GM23338 (cell line): ENCODE measurements at regions not wholly inside any gene's neighbourhood (a gene's known extent, or its start where the extent isn't known, plus 50 kb on each side); places are given as distances from the start of the nearest gene placed in this dataset.

Source experiments
- ATAC-seq: fragments of 200-7000 bp; cut with Tn5 transposase; 3 replicates; pipeline ENCODE4 v1.9.1; 2020
- DNase-seq: peaks from one replicate; pipeline ENCODE4 v3.0.0-alpha.2; 2015; ENCODE audit warnings: low spot score
- H2AFZ ChIP-seq: fragments of 200-600 bp; sonication (generic); 2 replicates; pipeline ENCODE4 v1.8.0; 2016; ENCODE audit warnings: antibody characterized with exemption, mild to moderate bottlenecking, moderate library complexity
- H3F3A ChIP-seq: fragments of 200-600 bp; sonication (generic); replicated peaks from 2 replicates; pipeline ENCODE4 v1.8.0; 2017; ENCODE audit warnings: antibody characterized with exemption, mixed run types, low read depth
- H3K27ac ChIP-seq: fragments of 200-600 bp; sonication (generic); 2 replicates; pipeline ENCODE4 v1.6.1; 2016; ENCODE audit warnings: low read depth
- H3K27me3 ChIP-seq: fragments of 200-600 bp; sonication (generic); 2 replicates; pipeline ENCODE4 v1.8.0; 2016; ENCODE audit warnings: mild to moderate bottlenecking, mixed run types, moderate library complexity; ENCODE audit not compliant: insufficient read depth
- H3K36me3 ChIP-seq: fragments of 200-600 bp; sonication (generic); 2 replicates; pipeline ENCODE4 v1.8.0; 2016; ENCODE audit warnings: mild to moderate bottlenecking; ENCODE audit not compliant: insufficient read depth
- H3K4me1 ChIP-seq: fragments of 200-600 bp; sonication (generic); 2 replicates; pipeline ENCODE4 v1.8.0; 2016; ENCODE audit warnings: mild to moderate bottlenecking, moderate library complexity; ENCODE audit not compliant: insufficient read depth
- H3K4me2 ChIP-seq: fragments of 200-600 bp; sonication (generic); 2 replicates; pipeline ENCODE4 v1.7.1; 2017; ENCODE audit warnings: mixed run types
- H3K4me3 ChIP-seq: fragments of 200-600 bp; sonication (generic); 2 replicates; pipeline ENCODE4 v1.6.1; 2016; ENCODE audit warnings: mixed run types
- H3K79me2 ChIP-seq: fragments of 200-600 bp; sonication (generic); replicated peaks from 2 replicates; pipeline ENCODE4 v1.8.0; 2017; ENCODE audit warnings: mild to moderate bottlenecking; ENCODE audit not compliant: insufficient read depth
- H3K9me2 ChIP-seq: fragments of 200-600 bp; sonication (generic); 2 replicates; pipeline ENCODE4 v1.8.0; 2017; ENCODE audit not compliant: insufficient read depth
- H4K20me1 ChIP-seq: fragments of 200-600 bp; sonication (generic); replicated peaks from 2 replicates; pipeline ENCODE4 v1.8.0; 2017; ENCODE audit warnings: mild to moderate bottlenecking; ENCODE audit not compliant: insufficient read depth
- H3K27ac Mint-ChIP-seq: 2 replicates; pipeline ENCODE4 v1.8.0; 2020; ENCODE audit warnings: inconsistent platforms, mild to moderate bottlenecking, moderate library complexity, mixed read lengths
- H3K27me3 Mint-ChIP-seq: 3 replicates; pipeline ENCODE4 v1.8.0; 2022; ENCODE audit warnings: low read depth, mild to moderate bottlenecking, moderate library complexity, mixed read lengths, inconsistent platforms; ENCODE audit not compliant: insufficient read depth, poor library complexity
- H3K36me3 Mint-ChIP-seq: 3 replicates; pipeline ENCODE4 v1.8.0; 2021; ENCODE audit warnings: low read depth, mild to moderate bottlenecking, inconsistent platforms, moderate library complexity, mixed read lengths
- H3K4me1 Mint-ChIP-seq: 3 replicates; pipeline ENCODE4 v1.8.0; 2020; ENCODE audit warnings: mild to moderate bottlenecking, inconsistent platforms, mixed read lengths
- H3K4me3 Mint-ChIP-seq: 3 replicates; pipeline ENCODE4 v1.8.0; 2021; ENCODE audit warnings: moderate library complexity, mild to moderate bottlenecking, inconsistent platforms, mixed read lengths
- H3K9me3 Mint-ChIP-seq: 3 replicates; pipeline ENCODE4 v1.8.0; 2020; ENCODE audit warnings: moderate library complexity, mild to moderate bottlenecking, inconsistent platforms, mixed read lengths
- CREB1 ChIP-seq: fragments of 250-450 bp; sonication (Bioruptor Pico); IDR thresholded peaks from 2 replicates; pipeline ENCODE4 v1.5.0; 2020; ENCODE audit warnings: low read depth, mild to moderate bottlenecking, moderate library complexity
- EZH2phosphoT487 ChIP-seq: fragments of 200-600 bp; sonication (generic); IDR thresholded peaks from one replicate; pipeline ENCODE4 v1.8.1; 2018; ENCODE audit warnings: antibody characterized with exemption; ENCODE audit not compliant: unreplicated experiment
- JUNB ChIP-seq: IDR thresholded peaks from one replicate; pipeline ENCODE4 v1.6.1; 2016; ENCODE audit warnings: antibody characterized with exemption; ENCODE audit not compliant: unreplicated experiment
- STAT1 ChIP-seq: IDR thresholded peaks from one replicate; pipeline ENCODE4 v1.6.1; 2016; ENCODE audit warnings: antibody characterized with exemption; ENCODE audit not compliant: unreplicated experiment
- ZNF114 ChIP-seq: fragments of 250-450 bp; sonication (Bioruptor Pico); IDR thresholded peaks from 2 replicates; pipeline ENCODE4 v1.5.0; 2020; ENCODE audit warnings: mild to moderate bottlenecking, moderate library complexity
- TF ChIP-seq, protein P1 (sequence below): IDR thresholded peaks from one replicate; pipeline ENCODE4 v1.6.1; 2018; ENCODE audit warnings: antibody characterized with exemption; ENCODE audit not compliant: unreplicated experiment
- TF ChIP-seq, protein P2 (sequence below): IDR thresholded peaks from 2 replicates; pipeline ENCODE4 v1.6.1; 2016; ENCODE audit warnings: antibody characterized with exemption
- TF ChIP-seq, protein P3 (sequence below), 2 experiments: fragments of 200-600 bp in 1 of 2; sonication (generic) in 1 of 2; conservative IDR thresholded peaks; 2 replicates each; pipeline versions ENCODE4 v1.5.1 to v1.6.1; 2016 to 2017; ENCODE audit warnings: antibody characterized with exemption in 2 of 2, low read depth in 2 of 2, mild to moderate bottlenecking in 2 of 2, moderate library complexity in 1 of 2
- TF ChIP-seq, protein P4 (sequence below): fragments of 250-450 bp; sonication (Bioruptor Pico); IDR thresholded peaks from 2 replicates; pipeline ENCODE4 v1.5.0; 2020; ENCODE audit warnings: mild to moderate bottlenecking, moderate library complexity

DNA sequence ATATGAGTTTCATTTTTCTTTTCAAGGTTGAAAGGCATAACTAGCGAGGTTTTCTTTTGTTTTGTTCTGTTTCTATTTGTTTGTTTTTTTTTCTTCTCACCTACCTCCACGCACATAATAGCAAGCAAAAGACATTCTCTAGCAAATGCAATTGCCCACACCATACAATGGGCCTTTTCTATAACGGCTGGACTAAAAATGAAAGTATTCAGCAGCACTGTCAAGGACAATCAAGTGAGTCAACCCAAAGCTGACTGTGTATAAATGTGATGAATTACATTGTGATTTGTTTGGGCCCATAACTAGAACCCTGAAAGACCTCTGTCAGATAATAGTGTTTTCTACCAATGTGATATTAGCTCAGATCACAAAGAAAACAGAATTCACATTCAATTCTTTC, 496.7 kb downstream of the RNF144B start:
- ATAC-seq, result no peak
- no peak overlapping the region for H2AFZ ChIP-seq
- no peaks in the 10 kb centered on the region for H3K27me3 ChIP-seq
- H3K36me3 ChIP-seq, result no peaks in the 10 kb centered on the region
- no peaks in the 10 kb centered on the region for H3F3A ChIP-seq
- Mint-ChIP-seq H3K27ac (no peak overlapping the region), H3K4me1 (no peaks in the 10 kb centered on the region), H3K9me3 (no peaks in the 10 kb centered on the region; the same call in 2 of the 3 replicates), H3K27me3 (no peaks in the 10 kb centered on the region), H3K36me3 (no peaks in the 10 kb centered on the region), H3K4me3 (no peak overlapping the region)
- H3K4me2 ChIP-seq, result no peak overlapping the region
- peak; percentile 11 for DNase-seq
- no peaks in the 10 kb centered on the region for H3K79me2 ChIP-seq
- H3K27ac ChIP-seq, result no peak overlapping the region
- H3K9me2 ChIP-seq, result no peaks in the 10 kb centered on the region
- no peak overlapping the region for H3K4me3 ChIP-seq
- TF ChIP-seq CREB1 (CRISPR knock-in tag), result no peak
- no peak for TF ChIP-seq JUNB
- no peak for TF ChIP-seq EZH2phosphoT487
- TF ChIP-seq, protein P1, sequence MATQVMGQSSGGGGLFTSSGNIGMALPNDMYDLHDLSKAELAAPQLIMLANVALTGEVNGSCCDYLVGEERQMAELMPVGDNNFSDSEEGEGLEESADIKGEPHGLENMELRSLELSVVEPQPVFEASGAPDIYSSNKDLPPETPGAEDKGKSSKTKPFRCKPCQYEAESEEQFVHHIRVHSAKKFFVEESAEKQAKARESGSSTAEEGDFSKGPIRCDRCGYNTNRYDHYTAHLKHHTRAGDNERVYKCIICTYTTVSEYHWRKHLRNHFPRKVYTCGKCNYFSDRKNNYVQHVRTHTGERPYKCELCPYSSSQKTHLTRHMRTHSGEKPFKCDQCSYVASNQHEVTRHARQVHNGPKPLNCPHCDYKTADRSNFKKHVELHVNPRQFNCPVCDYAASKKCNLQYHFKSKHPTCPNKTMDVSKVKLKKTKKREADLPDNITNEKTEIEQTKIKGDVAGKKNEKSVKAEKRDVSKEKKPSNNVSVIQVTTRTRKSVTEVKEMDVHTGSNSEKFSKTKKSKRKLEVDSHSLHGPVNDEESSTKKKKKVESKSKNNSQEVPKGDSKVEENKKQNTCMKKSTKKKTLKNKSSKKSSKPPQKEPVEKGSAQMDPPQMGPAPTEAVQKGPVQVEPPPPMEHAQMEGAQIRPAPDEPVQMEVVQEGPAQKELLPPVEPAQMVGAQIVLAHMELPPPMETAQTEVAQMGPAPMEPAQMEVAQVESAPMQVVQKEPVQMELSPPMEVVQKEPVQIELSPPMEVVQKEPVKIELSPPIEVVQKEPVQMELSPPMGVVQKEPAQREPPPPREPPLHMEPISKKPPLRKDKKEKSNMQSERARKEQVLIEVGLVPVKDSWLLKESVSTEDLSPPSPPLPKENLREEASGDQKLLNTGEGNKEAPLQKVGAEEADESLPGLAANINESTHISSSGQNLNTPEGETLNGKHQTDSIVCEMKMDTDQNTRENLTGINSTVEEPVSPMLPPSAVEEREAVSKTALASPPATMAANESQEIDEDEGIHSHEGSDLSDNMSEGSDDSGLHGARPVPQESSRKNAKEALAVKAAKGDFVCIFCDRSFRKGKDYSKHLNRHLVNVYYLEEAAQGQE, result no peak
- TF ChIP-seq, protein P2, sequence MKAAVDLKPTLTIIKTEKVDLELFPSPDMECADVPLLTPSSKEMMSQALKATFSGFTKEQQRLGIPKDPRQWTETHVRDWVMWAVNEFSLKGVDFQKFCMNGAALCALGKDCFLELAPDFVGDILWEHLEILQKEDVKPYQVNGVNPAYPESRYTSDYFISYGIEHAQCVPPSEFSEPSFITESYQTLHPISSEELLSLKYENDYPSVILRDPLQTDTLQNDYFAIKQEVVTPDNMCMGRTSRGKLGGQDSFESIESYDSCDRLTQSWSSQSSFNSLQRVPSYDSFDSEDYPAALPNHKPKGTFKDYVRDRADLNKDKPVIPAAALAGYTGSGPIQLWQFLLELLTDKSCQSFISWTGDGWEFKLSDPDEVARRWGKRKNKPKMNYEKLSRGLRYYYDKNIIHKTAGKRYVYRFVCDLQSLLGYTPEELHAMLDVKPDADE, result no peak
- no peak for TF ChIP-seq ZNF114 (CRISPR knock-in tag)
- TF ChIP-seq STAT1, result no peak
- TF ChIP-seq, protein P3, sequence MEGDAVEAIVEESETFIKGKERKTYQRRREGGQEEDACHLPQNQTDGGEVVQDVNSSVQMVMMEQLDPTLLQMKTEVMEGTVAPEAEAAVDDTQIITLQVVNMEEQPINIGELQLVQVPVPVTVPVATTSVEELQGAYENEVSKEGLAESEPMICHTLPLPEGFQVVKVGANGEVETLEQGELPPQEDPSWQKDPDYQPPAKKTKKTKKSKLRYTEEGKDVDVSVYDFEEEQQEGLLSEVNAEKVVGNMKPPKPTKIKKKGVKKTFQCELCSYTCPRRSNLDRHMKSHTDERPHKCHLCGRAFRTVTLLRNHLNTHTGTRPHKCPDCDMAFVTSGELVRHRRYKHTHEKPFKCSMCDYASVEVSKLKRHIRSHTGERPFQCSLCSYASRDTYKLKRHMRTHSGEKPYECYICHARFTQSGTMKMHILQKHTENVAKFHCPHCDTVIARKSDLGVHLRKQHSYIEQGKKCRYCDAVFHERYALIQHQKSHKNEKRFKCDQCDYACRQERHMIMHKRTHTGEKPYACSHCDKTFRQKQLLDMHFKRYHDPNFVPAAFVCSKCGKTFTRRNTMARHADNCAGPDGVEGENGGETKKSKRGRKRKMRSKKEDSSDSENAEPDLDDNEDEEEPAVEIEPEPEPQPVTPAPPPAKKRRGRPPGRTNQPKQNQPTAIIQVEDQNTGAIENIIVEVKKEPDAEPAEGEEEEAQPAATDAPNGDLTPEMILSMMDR (conservative IDR thresholded peaks at IDR 0.05; ENCODE audit: low read depth in 2 of 2), result no peak
- no peaks in the 10 kb centered on the region for H4K20me1 ChIP-seq
- H3K4me1 ChIP-seq, result no peaks in the 10 kb centered on the region

DNA sequence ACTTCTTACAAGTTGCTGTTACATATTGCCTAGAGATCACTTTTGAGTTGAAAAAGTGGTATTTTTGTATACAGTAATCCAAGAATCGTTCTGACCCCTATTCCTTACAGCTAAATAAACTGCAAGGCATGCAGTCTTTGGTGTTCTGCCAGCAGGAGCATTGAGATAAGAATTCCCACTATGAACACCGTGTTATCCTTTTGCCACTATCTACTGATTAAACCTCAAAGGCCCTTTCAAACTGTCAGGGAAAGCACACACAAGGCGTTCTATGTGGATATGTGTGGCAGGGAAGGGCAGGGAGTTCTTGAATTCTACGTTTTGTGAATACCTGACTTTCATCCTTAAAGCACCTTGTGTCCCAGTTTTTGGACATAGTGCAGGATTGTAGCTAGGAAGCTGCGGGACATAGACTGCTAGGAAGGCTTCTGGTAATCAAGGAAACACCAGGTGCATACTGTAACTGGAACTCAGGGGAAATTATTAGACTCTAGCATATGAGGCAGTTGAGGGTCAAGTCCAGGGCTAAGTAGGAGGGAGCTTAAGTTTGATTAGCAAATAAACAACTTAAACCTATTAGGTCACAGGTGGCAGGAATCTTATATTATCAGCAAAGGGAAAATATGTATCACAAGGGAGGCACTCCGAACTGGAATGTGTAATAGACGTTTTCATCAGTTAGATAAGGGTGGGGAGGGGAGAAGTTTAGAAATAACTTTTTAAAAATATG, 506.6 kb downstream of the RNF144B start:
- ATAC-seq (no peak), DNase-seq (no peak)
- Histone ChIP-seq H3K4me1 (no peaks in the 10 kb centered on the region), H3K36me3 (no peaks in the 10 kb centered on the region), H3K27ac (no peak overlapping the region), H4K20me1 (no peaks in the 10 kb centered on the region), H2AFZ (no peak overlapping the region), H3F3A (no peaks in the 10 kb centered on the region), H3K9me2 (no peaks in the 10 kb centered on the region), H3K4me2 (no peak overlapping the region), H3K79me2 (no peaks in the 10 kb centered on the region), H3K4me3 (no peak overlapping the region), H3K27me3 (no peaks in the 10 kb centered on the region)
- H3K27ac Mint-ChIP-seq, result no peak overlapping the region
- H3K9me3 Mint-ChIP-seq, result no peaks in the 10 kb centered on the region
- no peaks in the 10 kb centered on the region for H3K27me3 Mint-ChIP-seq
- H3K4me3 Mint-ChIP-seq, result no peak overlapping the region
- no peaks in the 10 kb centered on the region for H3K4me1 Mint-ChIP-seq
- H3K36me3 Mint-ChIP-seq, result no peaks in the 10 kb centered on the region
- TF ChIP-seq, protein P4, sequence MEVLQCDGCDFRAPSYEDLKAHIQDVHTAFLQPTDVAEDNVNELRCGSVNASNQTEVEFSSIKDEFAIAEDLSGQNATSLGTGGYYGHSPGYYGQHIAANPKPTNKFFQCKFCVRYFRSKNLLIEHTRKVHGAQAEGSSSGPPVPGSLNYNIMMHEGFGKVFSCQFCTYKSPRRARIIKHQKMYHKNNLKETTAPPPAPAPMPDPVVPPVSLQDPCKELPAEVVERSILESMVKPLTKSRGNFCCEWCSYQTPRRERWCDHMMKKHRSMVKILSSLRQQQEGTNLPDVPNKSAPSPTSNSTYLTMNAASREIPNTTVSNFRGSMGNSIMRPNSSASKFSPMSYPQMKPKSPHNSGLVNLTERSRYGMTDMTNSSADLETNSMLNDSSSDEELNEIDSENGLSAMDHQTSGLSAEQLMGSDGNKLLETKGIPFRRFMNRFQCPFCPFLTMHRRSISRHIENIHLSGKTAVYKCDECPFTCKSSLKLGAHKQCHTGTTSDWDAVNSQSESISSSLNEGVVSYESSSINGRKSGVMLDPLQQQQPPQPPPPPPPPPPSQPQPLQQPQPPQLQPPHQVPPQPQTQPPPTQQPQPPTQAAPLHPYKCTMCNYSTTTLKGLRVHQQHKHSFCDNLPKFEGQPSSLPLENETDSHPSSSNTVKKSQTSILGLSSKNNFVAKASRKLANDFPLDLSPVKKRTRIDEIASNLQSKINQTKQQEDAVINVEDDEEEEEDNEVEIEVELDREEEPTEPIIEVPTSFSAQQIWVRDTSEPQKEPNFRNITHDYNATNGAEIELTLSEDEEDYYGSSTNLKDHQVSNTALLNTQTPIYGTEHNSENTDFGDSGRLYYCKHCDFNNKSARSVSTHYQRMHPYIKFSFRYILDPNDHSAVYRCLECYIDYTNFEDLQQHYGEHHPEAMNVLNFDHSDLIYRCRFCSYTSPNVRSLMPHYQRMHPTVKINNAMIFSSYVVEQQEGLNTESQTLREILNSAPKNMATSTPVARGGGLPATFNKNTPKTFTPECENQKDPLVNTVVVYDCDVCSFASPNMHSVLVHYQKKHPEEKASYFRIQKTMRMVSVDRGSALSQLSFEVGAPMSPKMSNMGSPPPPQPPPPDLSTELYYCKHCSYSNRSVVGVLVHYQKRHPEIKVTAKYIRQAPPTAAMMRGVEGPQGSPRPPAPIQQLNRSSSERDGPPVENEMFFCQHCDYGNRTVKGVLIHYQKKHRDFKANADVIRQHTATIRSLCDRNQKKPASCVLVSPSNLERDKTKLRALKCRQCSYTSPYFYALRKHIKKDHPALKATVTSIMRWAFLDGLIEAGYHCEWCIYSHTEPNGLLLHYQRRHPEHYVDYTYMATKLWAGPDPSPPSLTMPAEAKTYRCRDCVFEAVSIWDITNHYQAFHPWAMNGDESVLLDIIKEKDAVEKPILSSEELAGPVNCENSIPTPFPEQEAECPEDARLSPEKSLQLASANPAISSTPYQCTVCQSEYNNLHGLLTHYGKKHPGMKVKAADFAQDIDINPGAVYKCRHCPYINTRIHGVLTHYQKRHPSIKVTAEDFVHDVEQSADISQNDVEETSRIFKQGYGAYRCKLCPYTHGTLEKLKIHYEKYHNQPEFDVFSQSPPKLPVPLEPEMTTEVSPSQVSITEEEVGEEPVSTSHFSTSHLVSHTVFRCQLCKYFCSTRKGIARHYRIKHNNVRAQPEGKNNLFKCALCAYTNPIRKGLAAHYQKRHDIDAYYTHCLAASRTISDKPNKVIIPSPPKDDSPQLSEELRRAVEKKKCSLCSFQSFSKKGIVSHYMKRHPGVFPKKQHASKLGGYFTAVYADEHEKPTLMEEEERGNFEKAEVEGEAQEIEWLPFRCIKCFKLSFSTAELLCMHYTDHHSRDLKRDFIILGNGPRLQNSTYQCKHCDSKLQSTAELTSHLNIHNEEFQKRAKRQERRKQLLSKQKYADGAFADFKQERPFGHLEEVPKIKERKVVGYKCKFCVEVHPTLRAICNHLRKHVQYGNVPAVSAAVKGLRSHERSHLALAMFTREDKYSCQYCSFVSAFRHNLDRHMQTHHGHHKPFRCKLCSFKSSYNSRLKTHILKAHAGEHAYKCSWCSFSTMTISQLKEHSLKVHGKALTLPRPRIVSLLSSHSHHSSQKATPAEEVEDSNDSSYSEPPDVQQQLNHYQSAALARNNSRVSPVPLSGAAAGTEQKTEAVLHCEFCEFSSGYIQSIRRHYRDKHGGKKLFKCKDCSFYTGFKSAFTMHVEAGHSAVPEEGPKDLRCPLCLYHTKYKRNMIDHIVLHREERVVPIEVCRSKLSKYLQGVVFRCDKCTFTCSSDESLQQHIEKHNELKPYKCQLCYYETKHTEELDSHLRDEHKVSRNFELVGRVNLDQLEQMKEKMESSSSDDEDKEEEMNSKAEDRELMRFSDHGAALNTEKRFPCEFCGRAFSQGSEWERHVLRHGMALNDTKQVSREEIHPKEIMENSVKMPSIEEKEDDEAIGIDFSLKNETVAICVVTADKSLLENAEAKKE, result no peak
